ENCODE measurements at regions not wholly inside any gene's neighbourhood (a gene's known extent, or its start where the extent isn't known, plus 50 kb on each side); places are given as distances from the start of the nearest gene placed in this dataset.

DNA sequence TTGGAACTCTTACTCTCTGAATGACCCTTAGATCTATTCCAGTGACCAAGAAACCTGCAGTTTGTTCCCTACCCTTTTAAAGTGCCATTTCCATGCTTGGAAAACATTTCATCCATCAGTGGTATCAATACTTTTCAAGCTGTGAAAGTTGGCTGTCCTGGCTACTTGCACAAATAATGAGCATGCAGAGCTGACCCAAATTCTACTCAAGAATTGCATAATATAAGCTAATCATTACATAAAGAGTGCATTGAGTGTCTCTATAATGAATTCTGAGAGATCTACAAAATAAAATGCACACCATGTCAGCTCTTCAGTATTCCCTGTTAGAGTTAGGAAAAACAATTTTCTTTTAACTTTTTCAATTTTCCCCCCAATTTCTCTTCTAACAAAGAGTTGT lies 181.3 kb upstream of the HS3ST5 start:
- no peak overlapping the region for H3K27ac Mint-ChIP-seq
- TF ChIP-seq, protein P1, sequence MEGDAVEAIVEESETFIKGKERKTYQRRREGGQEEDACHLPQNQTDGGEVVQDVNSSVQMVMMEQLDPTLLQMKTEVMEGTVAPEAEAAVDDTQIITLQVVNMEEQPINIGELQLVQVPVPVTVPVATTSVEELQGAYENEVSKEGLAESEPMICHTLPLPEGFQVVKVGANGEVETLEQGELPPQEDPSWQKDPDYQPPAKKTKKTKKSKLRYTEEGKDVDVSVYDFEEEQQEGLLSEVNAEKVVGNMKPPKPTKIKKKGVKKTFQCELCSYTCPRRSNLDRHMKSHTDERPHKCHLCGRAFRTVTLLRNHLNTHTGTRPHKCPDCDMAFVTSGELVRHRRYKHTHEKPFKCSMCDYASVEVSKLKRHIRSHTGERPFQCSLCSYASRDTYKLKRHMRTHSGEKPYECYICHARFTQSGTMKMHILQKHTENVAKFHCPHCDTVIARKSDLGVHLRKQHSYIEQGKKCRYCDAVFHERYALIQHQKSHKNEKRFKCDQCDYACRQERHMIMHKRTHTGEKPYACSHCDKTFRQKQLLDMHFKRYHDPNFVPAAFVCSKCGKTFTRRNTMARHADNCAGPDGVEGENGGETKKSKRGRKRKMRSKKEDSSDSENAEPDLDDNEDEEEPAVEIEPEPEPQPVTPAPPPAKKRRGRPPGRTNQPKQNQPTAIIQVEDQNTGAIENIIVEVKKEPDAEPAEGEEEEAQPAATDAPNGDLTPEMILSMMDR (IDR thresholded peaks at IDR 0.05; ENCODE audit: unreplicated experiment) = no peak
- no peaks in the 10 kb centered on the region for H3K4me1 Mint-ChIP-seq
- peaks cover 2% of the 10 kb centered on the region for H3K27me3 Mint-ChIP-seq (ENCODE audit: low read depth)
- no peaks in the 10 kb centered on the region for H3K9me3 Mint-ChIP-seq
- no peaks in the 10 kb centered on the region for H3K36me3 Mint-ChIP-seq
- no peak for DNase-seq (ENCODE audit: low spot score in 2 of 2, unreplicated experiment in 2 of 2)
- no peak overlapping the region for H3K4me3 Mint-ChIP-seq

DNA sequence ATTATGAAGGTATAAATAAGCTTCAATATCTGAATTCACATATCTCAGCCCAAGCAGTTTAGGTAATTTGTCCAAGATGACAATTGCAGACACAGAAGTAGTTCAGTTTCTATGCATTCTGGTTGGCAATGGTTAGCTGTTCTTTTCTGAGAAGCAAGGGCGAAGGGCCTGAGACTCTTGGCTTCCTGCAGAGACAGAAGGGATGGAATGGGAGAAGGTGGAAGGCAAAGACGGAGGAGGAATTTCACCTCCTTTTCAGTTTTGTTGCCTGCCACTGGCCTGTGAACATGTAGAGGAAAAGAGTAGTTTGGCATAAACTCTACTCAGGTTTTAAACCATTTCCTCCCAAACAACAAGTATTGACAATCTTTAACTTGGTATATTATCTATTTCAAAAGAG lies 180.7 kb upstream of the HS3ST5 start:
- no peaks in the 10 kb centered on the region for H3K9me3 Mint-ChIP-seq
- DNase-seq (ENCODE audit: low spot score in 2 of 2, unreplicated experiment in 2 of 2) = no peak
- no peak overlapping the region for H3K27ac Mint-ChIP-seq
- TF ChIP-seq, protein P1 (IDR thresholded peaks at IDR 0.05; ENCODE audit: unreplicated experiment) = no peak
- H3K4me1 Mint-ChIP-seq = no peaks in the 10 kb centered on the region
- no peaks in the 10 kb centered on the region for H3K36me3 Mint-ChIP-seq
- H3K4me3 Mint-ChIP-seq = no peak overlapping the region
- H3K27me3 Mint-ChIP-seq (ENCODE audit: low read depth) = peaks cover 2% of the 10 kb centered on the region

DNA sequence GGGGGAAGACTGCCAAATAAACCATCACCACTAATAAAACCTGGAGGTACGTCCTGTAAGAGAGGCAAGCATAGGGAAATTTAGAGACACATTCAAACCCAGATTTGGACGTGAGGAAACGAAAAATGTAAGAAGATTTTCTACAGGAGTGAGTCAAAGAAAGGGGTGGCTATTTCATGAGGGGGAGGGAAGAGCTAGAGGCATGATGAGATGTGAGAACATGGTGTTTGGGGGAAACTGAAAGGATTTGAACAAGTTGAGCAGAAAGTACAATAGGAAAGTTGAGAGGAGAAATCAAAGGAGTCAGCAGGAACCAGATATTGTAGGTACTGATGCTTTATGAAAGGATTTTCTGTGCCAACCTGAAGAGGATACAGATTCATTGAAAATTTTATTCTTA lies 179.1 kb upstream of the HS3ST5 start:
- TF ChIP-seq, protein P1 (IDR thresholded peaks at IDR 0.05; ENCODE audit: unreplicated experiment) = no peak
- no peak for DNase-seq (ENCODE audit: low spot score in 2 of 2, unreplicated experiment in 2 of 2)
- Mint-ChIP-seq H3K27me3 (ENCODE audit: low read depth) (peaks cover 2% of the 10 kb centered on the region), H3K27ac (no peak overlapping the region), H3K36me3 (no peaks in the 10 kb centered on the region), H3K4me3 (no peak overlapping the region), H3K4me1 (no peaks in the 10 kb centered on the region), H3K9me3 (no peaks in the 10 kb centered on the region)

DNA sequence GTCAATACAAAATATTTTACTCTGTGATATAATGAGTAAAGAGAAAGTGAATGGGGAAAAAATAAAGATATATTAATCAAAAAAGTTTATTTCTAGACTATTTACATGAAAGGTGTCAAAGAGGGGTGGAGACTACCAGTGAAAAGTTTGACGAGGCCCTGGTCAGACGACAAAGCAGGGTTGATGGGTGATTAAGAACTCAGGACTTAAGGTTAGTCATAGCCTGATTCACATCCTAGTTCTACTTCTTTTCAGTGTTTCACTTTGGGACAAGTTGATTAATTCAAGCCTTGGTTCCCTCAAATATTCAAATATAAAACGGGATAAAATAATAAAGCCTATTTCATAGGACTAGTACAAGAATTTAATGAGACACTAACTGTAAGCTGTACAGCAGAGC lies 178.2 kb upstream of the HS3ST5 start:
- no peaks in the 10 kb centered on the region for H3K9me3 Mint-ChIP-seq
- no peak overlapping the region for H3K4me3 Mint-ChIP-seq
- no peak overlapping the region for H3K27ac Mint-ChIP-seq
- H3K27me3 Mint-ChIP-seq (ENCODE audit: low read depth) = peaks cover 2% of the 10 kb centered on the region
- no peak for DNase-seq (ENCODE audit: low spot score in 2 of 2, unreplicated experiment in 2 of 2)
- no peaks in the 10 kb centered on the region for H3K36me3 Mint-ChIP-seq
- no peaks in the 10 kb centered on the region for H3K4me1 Mint-ChIP-seq
- TF ChIP-seq, protein P1 (IDR thresholded peaks at IDR 0.05; ENCODE audit: unreplicated experiment) = no peak

DNA sequence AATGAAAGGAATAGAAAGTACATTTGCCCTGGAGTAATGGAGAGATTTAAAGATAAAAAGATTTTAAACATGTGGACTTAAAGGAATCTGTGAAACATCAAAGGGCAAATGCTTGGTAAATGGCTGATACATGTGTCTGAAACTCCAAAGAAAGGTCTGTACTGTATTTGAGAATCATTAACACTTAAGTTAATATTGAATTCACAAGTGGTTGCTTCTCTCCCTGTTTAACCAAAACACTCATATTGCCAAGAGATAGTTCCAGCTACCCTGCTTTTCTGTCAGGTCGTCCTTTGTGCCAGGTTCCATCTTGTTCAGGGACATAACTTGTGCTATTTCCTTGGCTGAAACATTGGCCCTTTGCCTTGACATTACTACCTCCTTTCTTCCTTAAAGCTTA lies 171.3 kb upstream of the HS3ST5 start:
- no peak overlapping the region for H3K27ac Mint-ChIP-seq
- H3K4me1 Mint-ChIP-seq = no peaks in the 10 kb centered on the region
- TF ChIP-seq, protein P1 (IDR thresholded peaks at IDR 0.05; ENCODE audit: unreplicated experiment) = no peak
- no peaks in the 10 kb centered on the region for H3K27me3 Mint-ChIP-seq (ENCODE audit: low read depth)
- peaks cover 32% of the 10 kb centered on the region for H3K9me3 Mint-ChIP-seq
- H3K4me3 Mint-ChIP-seq = no peak overlapping the region
- no peak for DNase-seq (ENCODE audit: low spot score in 2 of 2, unreplicated experiment in 2 of 2)
- no peaks in the 10 kb centered on the region for H3K36me3 Mint-ChIP-seq

DNA sequence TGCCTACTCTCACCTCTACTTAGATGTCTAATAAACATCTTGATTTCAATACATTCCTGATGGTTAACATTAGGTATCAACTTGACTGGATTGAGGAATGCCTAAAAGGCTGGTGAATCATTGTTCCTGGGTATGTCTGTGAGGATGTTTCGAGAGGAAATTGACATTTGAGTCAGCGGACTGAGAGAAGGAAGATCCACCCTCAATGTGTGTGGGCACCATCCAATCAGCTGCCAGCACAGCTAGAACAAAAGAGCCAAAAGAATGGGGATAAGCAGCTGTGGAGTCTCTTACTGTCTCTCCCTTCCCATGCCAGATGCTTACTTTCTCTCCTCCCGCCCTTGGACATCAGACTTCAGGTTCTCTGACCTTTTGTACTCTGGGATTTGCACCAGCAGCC lies 128.6 kb upstream of the HS3ST5 start:
- DNase-seq (ENCODE audit: low spot score in 2 of 2, unreplicated experiment in 2 of 2) = no peak
- Mint-ChIP-seq H3K4me1 (no peaks in the 10 kb centered on the region), H3K9me3 (peaks cover 5% of the 10 kb centered on the region), H3K4me3 (no peak overlapping the region), H3K36me3 (no peaks in the 10 kb centered on the region), H3K27ac (no peak overlapping the region), H3K27me3 (ENCODE audit: low read depth) (no peaks in the 10 kb centered on the region)
- TF ChIP-seq, protein P1 (IDR thresholded peaks at IDR 0.05; ENCODE audit: unreplicated experiment) = no peak

Measured in mesothelial cell of epicardium (in vitro differentiated cells).